H1 (cell line): ENCODE measurements at regions not wholly inside any gene's neighbourhood (a gene's known extent, or its start where the extent isn't known, plus 50 kb on each side); places are given as distances from the start of the nearest gene placed in this dataset.

Source experiments
- CHD7 ChIP-seq: fragments of 300-600 bp; sonication (generic); IDR thresholded peaks from 2 replicates; pipeline ENCODE4 v1.7.1; 2012; ENCODE audit warnings: low read length, moderate library complexity, mild to moderate bottlenecking, inconsistent platforms; ENCODE audit not compliant: insufficient replicate concordance
- EP300 ChIP-seq, 2 experiments: IDR thresholded peaks; 1 replicate in 1 of 2; 2 replicates in 1 of 2; pipeline ENCODE4 v1.6.1; 2011 to 2012; ENCODE audit warnings: low read depth in 2 of 2, low read length in 2 of 2, mild to moderate bottlenecking in 2 of 2, borderline replicate concordance in 1 of 2, inconsistent platforms in 1 of 2, moderate library complexity in 1 of 2
- RBBP5 ChIP-seq: IDR thresholded peaks from 2 replicates; pipeline ENCODE4 v1.7.1; 2012; ENCODE audit warnings: low read depth, mild to moderate bottlenecking, inconsistent platforms, low read length, moderate library complexity, borderline replicate concordance
- TF ChIP-seq, protein P1 (sequence below): IDR thresholded peaks from 2 replicates; pipeline ENCODE4 v1.6.1; 2012; ENCODE audit warnings: low read length, inconsistent platforms

DNA sequence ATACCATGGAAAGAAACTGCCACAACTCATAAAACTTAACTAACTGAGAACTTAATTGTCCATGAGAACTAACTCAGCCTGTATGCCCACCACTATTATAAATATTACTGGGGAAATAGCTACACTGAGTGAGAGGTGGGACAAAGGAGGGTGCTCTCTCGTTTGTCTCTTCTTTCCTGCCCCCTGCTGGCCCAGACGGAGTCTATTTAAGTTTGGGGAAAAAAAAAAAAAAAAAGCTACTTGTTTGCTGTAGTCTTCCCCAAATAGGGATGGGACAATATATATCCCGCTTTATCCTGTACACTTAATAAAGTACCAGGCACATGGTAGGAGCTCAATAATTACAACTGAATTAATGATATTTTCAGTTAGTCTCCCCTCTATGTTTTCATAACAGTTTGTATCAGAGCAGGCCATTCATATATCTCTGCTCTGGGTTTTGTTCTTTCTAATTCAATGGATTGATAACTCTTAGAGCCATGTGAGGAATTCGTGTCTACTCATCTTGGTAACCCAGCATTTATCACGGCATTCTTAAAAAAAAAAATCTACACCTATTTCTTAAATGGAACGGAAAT is 647.6 kb upstream of the PKDCC start (continued):
- TF ChIP-seq CHD7 (no peak), RBBP5 (no peak), EP300 (IDR thresholded peaks at IDR 0.05; ENCODE audit: borderline replicate concordance in 1 of 2, low read depth in 2 of 2, low read length in 2 of 2) (no peak)
- TF ChIP-seq, protein P1, sequence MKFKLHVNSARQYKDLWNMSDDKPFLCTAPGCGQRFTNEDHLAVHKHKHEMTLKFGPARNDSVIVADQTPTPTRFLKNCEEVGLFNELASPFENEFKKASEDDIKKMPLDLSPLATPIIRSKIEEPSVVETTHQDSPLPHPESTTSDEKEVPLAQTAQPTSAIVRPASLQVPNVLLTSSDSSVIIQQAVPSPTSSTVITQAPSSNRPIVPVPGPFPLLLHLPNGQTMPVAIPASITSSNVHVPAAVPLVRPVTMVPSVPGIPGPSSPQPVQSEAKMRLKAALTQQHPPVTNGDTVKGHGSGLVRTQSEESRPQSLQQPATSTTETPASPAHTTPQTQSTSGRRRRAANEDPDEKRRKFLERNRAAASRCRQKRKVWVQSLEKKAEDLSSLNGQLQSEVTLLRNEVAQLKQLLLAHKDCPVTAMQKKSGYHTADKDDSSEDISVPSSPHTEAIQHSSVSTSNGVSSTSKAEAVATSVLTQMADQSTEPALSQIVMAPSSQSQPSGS = no peak
